ENCODE measurements at regions not wholly inside any gene's neighbourhood (a gene's known extent, or its start where the extent isn't known, plus 50 kb on each side); places are given as distances from the start of the nearest gene placed in this dataset.

DNA sequence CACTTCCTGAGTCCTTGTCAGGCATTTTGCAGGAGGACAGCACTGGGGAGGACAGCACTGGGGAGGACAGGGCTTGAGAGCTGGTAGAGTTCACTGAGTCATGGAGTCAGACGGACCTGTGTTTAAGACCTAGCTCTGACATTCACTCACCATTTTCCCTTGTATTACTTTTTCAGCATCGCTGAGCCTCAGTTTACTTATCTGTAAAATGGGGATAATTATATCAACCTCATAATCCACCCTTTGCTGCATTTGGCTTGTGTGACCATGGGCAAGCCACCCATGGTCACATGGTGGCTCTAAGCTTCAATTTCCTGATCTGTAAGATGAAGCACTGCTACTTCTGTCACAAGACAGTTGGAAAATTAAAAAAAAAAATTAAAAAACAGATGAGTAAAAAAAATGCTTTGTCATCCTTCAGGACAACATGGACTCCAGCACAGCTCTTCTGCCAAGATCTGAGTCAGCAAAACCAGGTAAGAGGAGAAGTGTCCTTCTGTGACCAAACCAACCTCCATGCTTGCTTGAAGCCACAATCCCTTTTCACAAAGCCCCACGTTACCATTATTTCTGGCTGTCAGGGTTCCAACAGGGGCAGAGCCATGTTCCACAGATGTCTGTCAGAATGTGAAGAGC is 275.5 kb downstream of the RAB28 start (continued):
- TF ChIP-seq SP1 (CRISPR knock-in tag; IDR thresholded peaks at IDR 0.05): no peak
- TF ChIP-seq, protein P1, sequence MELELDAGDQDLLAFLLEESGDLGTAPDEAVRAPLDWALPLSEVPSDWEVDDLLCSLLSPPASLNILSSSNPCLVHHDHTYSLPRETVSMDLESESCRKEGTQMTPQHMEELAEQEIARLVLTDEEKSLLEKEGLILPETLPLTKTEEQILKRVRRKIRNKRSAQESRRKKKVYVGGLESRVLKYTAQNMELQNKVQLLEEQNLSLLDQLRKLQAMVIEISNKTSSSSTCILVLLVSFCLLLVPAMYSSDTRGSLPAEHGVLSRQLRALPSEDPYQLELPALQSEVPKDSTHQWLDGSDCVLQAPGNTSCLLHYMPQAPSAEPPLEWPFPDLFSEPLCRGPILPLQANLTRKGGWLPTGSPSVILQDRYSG (tag; conservative IDR thresholded peaks at IDR 0.05; ENCODE audit: low read depth): 0 out of 2 replicates have a peak, but pooled peaks have one; percentile 28
- peak; percentile 89 for TF ChIP-seq NFE2L1 (tag; IDR thresholded peaks at IDR 0.05; ENCODE audit: borderline replicate concordance, low read depth)
- peak; percentile 96 for TF ChIP-seq MAFF (IDR thresholded peaks at IDR 0.05; ENCODE audit: low read length)
- TF ChIP-seq, protein P2, sequence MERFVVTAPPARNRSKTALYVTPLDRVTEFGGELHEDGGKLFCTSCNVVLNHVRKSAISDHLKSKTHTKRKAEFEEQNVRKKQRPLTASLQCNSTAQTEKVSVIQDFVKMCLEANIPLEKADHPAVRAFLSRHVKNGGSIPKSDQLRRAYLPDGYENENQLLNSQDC (CRISPR knock-in tag; IDR thresholded peaks at IDR 0.05): no peak
- TF ChIP-seq NFATC3 (IDR thresholded peaks at IDR 0.05): no peak
- TF ChIP-seq, protein P3, sequence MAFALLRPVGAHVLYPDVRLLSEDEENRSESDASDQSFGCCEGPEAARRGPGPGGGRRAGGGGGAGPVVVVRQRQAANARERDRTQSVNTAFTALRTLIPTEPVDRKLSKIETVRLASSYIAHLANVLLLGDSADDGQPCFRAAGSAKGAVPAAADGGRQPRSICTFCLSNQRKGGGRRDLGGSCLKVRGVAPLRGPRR (CRISPR knock-in tag; IDR thresholded peaks at IDR 0.05): no peak
- TF ChIP-seq RAD21 (CRISPR knock-in tag; conservative IDR thresholded peaks at IDR 0.05 in 1 of 2, IDR thresholded peaks at IDR 0.05 in 1 of 2): no peak
- TF ChIP-seq ZNF24 (IDR thresholded peaks at IDR 0.05): no peak
- peak; percentile 58 for TF ChIP-seq RBM25 (IDR thresholded peaks at IDR 0.05; ENCODE audit: low read depth, low read length, severe bottlenecking)
- TF ChIP-seq E2F3 (CRISPR knock-in tag; IDR thresholded peaks at IDR 0.05): no peak
- no peak for TF ChIP-seq NR3C1 (CRISPR knock-in tag; IDR thresholded peaks at IDR 0.05)
- TF ChIP-seq, protein P4, sequence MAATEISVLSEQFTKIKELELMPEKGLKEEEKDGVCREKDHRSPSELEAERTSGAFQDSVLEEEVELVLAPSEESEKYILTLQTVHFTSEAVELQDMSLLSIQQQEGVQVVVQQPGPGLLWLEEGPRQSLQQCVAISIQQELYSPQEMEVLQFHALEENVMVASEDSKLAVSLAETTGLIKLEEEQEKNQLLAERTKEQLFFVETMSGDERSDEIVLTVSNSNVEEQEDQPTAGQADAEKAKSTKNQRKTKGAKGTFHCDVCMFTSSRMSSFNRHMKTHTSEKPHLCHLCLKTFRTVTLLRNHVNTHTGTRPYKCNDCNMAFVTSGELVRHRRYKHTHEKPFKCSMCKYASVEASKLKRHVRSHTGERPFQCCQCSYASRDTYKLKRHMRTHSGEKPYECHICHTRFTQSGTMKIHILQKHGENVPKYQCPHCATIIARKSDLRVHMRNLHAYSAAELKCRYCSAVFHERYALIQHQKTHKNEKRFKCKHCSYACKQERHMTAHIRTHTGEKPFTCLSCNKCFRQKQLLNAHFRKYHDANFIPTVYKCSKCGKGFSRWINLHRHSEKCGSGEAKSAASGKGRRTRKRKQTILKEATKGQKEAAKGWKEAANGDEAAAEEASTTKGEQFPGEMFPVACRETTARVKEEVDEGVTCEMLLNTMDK (IDR thresholded peaks at IDR 0.05; ENCODE audit: borderline replicate concordance, insufficient read depth, low read depth, low read length, poor library complexity, severe bottlenecking): no peak

All from K562 (cell line).